Natural killer cell (primary cell): ENCODE measurements at regions not wholly inside any gene's neighbourhood (a gene's known extent, or its start where the extent isn't known, plus 50 kb on each side); places are given as distances from the start of the nearest gene placed in this dataset.
"Not testable (repeated sequence)": the region's sequence is repeated elsewhere in the genome, so short reads cannot be mapped to it uniquely, and the experiment has no call there.

Source experiments
- ATAC-seq, 3 donors: fragments of 150-1000 bp in 2 of 3; fragments of 200-7000 bp in 1 of 3; cut with Tn5 transposase; 1 replicate in 1 of 3; 2 replicates in 2 of 3; pipeline ENCODE4 v1.10.0; 2021; ENCODE audit warnings: mild to moderate bottlenecking in 2 of 3, moderate library complexity in 2 of 3
- DNase-seq, 2 donors: peaks; one replicate each; pipeline versions ENCODE4 v3.0.0 to v3.0.0-alpha.2; 2013 to 2021; ENCODE audit warnings: mixed read lengths in 1 of 2
- H3K27ac ChIP-seq: one replicate; pipeline ENCODE4 v1.5.1; 2013; ENCODE audit warnings: mild to moderate bottlenecking, low read length
- H3K27me3 ChIP-seq: one replicate; pipeline ENCODE4 v1.6.1; 2013; ENCODE audit warnings: low read length; ENCODE audit not compliant: control insufficient read depth, insufficient read depth
- H3K36me3 ChIP-seq: one replicate; pipeline ENCODE4 v1.6.1; 2013; ENCODE audit warnings: low read length; ENCODE audit not compliant: control insufficient read depth, insufficient read depth
- H3K4me1 ChIP-seq: one replicate; pipeline ENCODE4 v1.6.1; 2013; ENCODE audit warnings: low read length; ENCODE audit not compliant: control insufficient read depth, insufficient read depth
- H3K4me3 ChIP-seq: one replicate; pipeline ENCODE4 v1.5.1; 2013; ENCODE audit warnings: low read length
- H3K9me3 ChIP-seq: one replicate; pipeline ENCODE4 v1.6.1; 2013; ENCODE audit warnings: low read length; ENCODE audit not compliant: control insufficient read depth, insufficient read depth
- H3K27ac Mint-ChIP-seq, 2 donors: one replicate each; pipeline ENCODE4 v1.8.0; 2022; ENCODE audit warnings: mild to moderate bottlenecking in 2 of 2, mixed read lengths in 2 of 2, moderate library complexity in 1 of 2
- H3K27me3 Mint-ChIP-seq, 2 donors: one replicate each; pipeline ENCODE4 v1.8.0; 2022; ENCODE audit warnings: low read depth in 2 of 2, mixed read lengths in 2 of 2
- H3K36me3 Mint-ChIP-seq: one replicate; pipeline ENCODE4 v1.8.0; 2022; ENCODE audit warnings: mixed read lengths
- H3K4me1 Mint-ChIP-seq, 2 donors: one replicate each; pipeline ENCODE4 v1.8.0; 2022; ENCODE audit warnings: mixed read lengths in 2 of 2
- H3K4me3 Mint-ChIP-seq: one replicate; pipeline ENCODE4 v1.8.0; 2022; ENCODE audit warnings: mild to moderate bottlenecking, moderate library complexity, mixed read lengths
- H3K9me3 Mint-ChIP-seq, 2 donors: one replicate each; pipeline ENCODE4 v1.8.0; 2022; ENCODE audit warnings: mixed read lengths in 2 of 2
- CTCF ChIP-seq: fragments of 200-600 bp; IDR thresholded peaks from one replicate; pipeline ENCODE4 v1.8.0; 2022; ENCODE audit warnings: antibody characterized with exemption
- WGBS: methylation state at CpG from one replicate; pipeline ENCODE4 v1.1.7; 2013; ENCODE audit warnings: missing lambda C conversion rate; ENCODE audit not compliant: insufficient coverage; 5-methylcytosine and 5-hydroxymethylcytosine counted together
- intact Hi-C: fragments of 100-400 bp; cut with micrococcal nuclease; formaldehyde crosslinking; loops from one replicate; pipeline ENCODE4 v1.14.2; 2022

- Histone ChIP-seq H3K9me3 (no peaks in the 10 kb centered on the region), H3K4me1 (no peaks in the 10 kb centered on the region), H3K27ac (no peak overlapping the region), H3K36me3 (no peaks in the 10 kb centered on the region), H3K4me3 (no peak overlapping the region), H3K27me3 (no peaks in the 10 kb centered on the region)
- Mint-ChIP-seq H3K4me3 (no peak overlapping the region), H3K27me3 (no peaks in the 10 kb centered on the region), H3K9me3 (peaks cover 6 to 12% of the 10 kb centered on the region in 2 donors), H3K4me1 (no peaks in the 10 kb centered on the region), H3K27ac (no peak overlapping the region), H3K36me3 (no peaks in the 10 kb centered on the region)
- intact Hi-C loops, result no loop called here
- ATAC-seq (no peak), DNase-seq (peak in 1 of 2 donors; percentile 22)
- no peak for TF ChIP-seq CTCF
- 100% methylated on average over 1 of the region's 1 CpG for WGBS
Observed at GRCh38 chr6:146931214-146931613, 273.0 kb upstream of the STXBP5 start.

GRCh38 chr6:146937316-146937715 lies 266.9 kb upstream of the STXBP5 start:
- Histone ChIP-seq H3K36me3 (no peaks in the 10 kb centered on the region), H3K4me1 (no peaks in the 10 kb centered on the region), H3K4me3 (no peak overlapping the region), H3K9me3 (no peaks in the 10 kb centered on the region), H3K27me3 (no peaks in the 10 kb centered on the region), H3K27ac (no peak overlapping the region)
- H3K9me3 Mint-ChIP-seq, result peaks cover 15 to 16% of the 10 kb centered on the region in 2 donors
- H3K27ac Mint-ChIP-seq, result no peak overlapping the region
- no peak for ATAC-seq
- H3K27me3 Mint-ChIP-seq, result no peaks in the 10 kb centered on the region
- no peak for TF ChIP-seq CTCF
- H3K4me1 Mint-ChIP-seq, result no peaks in the 10 kb centered on the region
- H3K4me3 Mint-ChIP-seq, result no peak overlapping the region
- no peak for DNase-seq
- intact Hi-C loops, result no loop called here
- H3K36me3 Mint-ChIP-seq, result no peaks in the 10 kb centered on the region
- 90% methylated on average over 1 of the region's 1 CpG for WGBS

- no peaks in the 10 kb centered on the region for H3K4me1 Mint-ChIP-seq
- no peaks in the 10 kb centered on the region for H3K27me3 Mint-ChIP-seq
- no peak for TF ChIP-seq CTCF
- H3K9me3 ChIP-seq, result peaks cover 6% of the 10 kb centered on the region
- no peaks in the 10 kb centered on the region for H3K4me1 ChIP-seq
- H3K36me3 Mint-ChIP-seq, result no peaks in the 10 kb centered on the region
- H3K4me3 ChIP-seq, result no peak overlapping the region
- no peak for ATAC-seq
- H3K9me3 Mint-ChIP-seq, result peaks cover 12% of the 10 kb centered on the region in 2 donors
- H3K27ac Mint-ChIP-seq, result no peak overlapping the region
- H3K27ac ChIP-seq, result no peak overlapping the region
- no CpG with 5 or more reads among the region's 1 CpG for WGBS
- intact Hi-C loops, result no loop called here
- H3K36me3 ChIP-seq, result no peaks in the 10 kb centered on the region
- no peak for DNase-seq
- no peak overlapping the region for H3K4me3 Mint-ChIP-seq
- no peaks in the 10 kb centered on the region for H3K27me3 ChIP-seq
Observed at GRCh38 chr6:146938266-146938665, 266.0 kb upstream of the STXBP5 start.

- intact Hi-C loops, H3K4me3 Mint-ChIP-seq, H3K36me3 ChIP-seq, H3K27ac Mint-ChIP-seq, H3K36me3 Mint-ChIP-seq, H3K4me3 ChIP-seq, H3K27me3 ChIP-seq, H3K27me3 Mint-ChIP-seq, ATAC-seq, DNase-seq, H3K4me1 Mint-ChIP-seq, H3K4me1 ChIP-seq, H3K27ac ChIP-seq: not testable (repeated sequence)
- 69% methylated on average over 5 of the region's 6 CpGs for WGBS
- H3K9me3 ChIP-seq, result peaks cover 11% of the 10 kb centered on the region
- peaks cover 9 to 12% of the 10 kb centered on the region in 2 donors for H3K9me3 Mint-ChIP-seq
Observed at GRCh38 chr6:146939456-146939855, 264.8 kb upstream of the STXBP5 start.
